Stomach smooth muscle (tissue), 2 donors: ENCODE measurements at regions not wholly inside any gene's neighbourhood (a gene's known extent, or its start where the extent isn't known, plus 50 kb on each side); places are given as distances from the start of the nearest gene placed in this dataset.
"Not testable (repeated sequence)": the region's sequence is repeated elsewhere in the genome, so short reads cannot be mapped to it uniquely, and the experiment has no call there.

Experiments
- H3K27ac ChIP-seq: one replicate; pipeline ENCODE4 v1.7.0; 2013; ENCODE audit warnings: mild to moderate bottlenecking, low read length, inconsistent platforms
- H3K27me3 ChIP-seq, 2 donors: one replicate each; pipeline ENCODE4 v1.7.0; 2013; ENCODE audit warnings: low read length in 2 of 2; ENCODE audit not compliant: insufficient read depth in 2 of 2, control insufficient read depth in 1 of 2
- H3K36me3 ChIP-seq, 2 donors: one replicate each; pipeline ENCODE4 v1.7.0; 2013; ENCODE audit warnings: low read length in 2 of 2; ENCODE audit not compliant: control insufficient read depth in 2 of 2, insufficient read depth in 2 of 2
- H3K4me1 ChIP-seq: one replicate; pipeline ENCODE4 v1.7.0; 2013; ENCODE audit warnings: low read length; ENCODE audit not compliant: control insufficient read depth, insufficient read depth
- H3K4me3 ChIP-seq, 2 donors: one replicate each; pipeline ENCODE4 v1.7.0; 2013; ENCODE audit warnings: low read length in 2 of 2
- H3K9ac ChIP-seq, 2 donors: one replicate each; pipeline ENCODE4 v1.7.0; 2013; ENCODE audit warnings: low read length in 2 of 2, mild to moderate bottlenecking in 1 of 2
- H3K9me3 ChIP-seq, 2 donors: one replicate each; pipeline ENCODE4 v1.7.0; 2013; ENCODE audit warnings: low read length in 2 of 2; ENCODE audit not compliant: control insufficient read depth in 2 of 2
- donor health status: healthy.
- donor health status: Pancreatic carcinoma.

DNA sequence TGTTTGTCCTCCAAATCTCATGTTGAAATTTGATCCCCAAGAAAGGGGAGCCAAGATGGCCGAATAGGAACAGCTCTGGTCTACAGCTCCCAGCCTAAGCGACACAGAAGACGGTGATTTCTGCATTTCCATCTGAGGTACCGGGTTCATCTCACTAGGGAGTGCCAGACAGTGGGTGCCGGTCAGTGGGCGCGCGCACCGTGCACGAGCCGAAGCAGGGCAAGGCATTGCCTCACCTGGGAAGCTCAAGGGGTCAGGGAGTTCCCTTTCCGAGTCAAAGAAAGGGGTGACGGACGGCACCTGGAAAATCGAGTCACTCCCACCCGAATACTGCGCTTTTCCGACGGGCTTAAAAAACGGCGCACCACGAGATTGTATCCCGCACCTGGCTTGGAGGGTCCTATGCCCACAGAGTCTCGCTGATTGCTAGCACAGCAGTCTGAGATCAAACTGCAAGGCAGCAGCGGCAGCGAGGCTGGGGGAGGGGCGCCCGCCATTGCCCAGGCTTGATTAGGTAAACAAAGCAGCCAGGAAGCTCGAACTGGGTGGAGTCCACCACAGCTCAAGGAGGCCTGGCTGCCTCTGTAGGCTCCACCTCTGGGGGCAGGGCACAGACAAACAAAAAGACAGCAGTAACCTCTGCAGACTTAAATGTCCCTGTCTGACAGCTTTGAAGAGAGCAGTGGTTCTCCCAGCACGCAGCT, 493.6 kb downstream of the KLF12 start:
- H3K4me3 ChIP-seq, H3K9ac ChIP-seq, H3K27me3 ChIP-seq, H3K9me3 ChIP-seq, H3K27ac ChIP-seq, H3K36me3 ChIP-seq, H3K4me1 ChIP-seq: not testable (repeated sequence)

GRCh38 chr13:73635166-73635787, 498.9 kb downstream of the KLF12 start:
- Histone ChIP-seq H3K9ac (no peak overlapping the region), H3K4me1 (no peaks in the 10 kb centered on the region), H3K36me3 (no peaks in the 10 kb centered on the region), H3K27ac (no peak overlapping the region), H3K27me3 (peaks cover 0 to 2% of the 10 kb centered on the region in 2 donors), H3K9me3 (peaks cover 0 to 4% of the 10 kb centered on the region in 2 donors), H3K4me3 (no peak overlapping the region)

GRCh38 chr13:73633817-73634460, 500.3 kb downstream of the KLF12 start:
- Histone ChIP-seq H3K9me3 (no peaks in the 10 kb centered on the region), H3K27me3 (peaks cover 0 to 2% of the 10 kb centered on the region in 2 donors), H3K27ac (no peak overlapping the region), H3K36me3 (no peaks in the 10 kb centered on the region), H3K9ac (no peak overlapping the region), H3K4me1 (no peaks in the 10 kb centered on the region), H3K4me3 (no peak overlapping the region)

GRCh38 chr13:73631411-73631810, 502.8 kb downstream of the KLF12 start:
- Histone ChIP-seq H3K27ac (no peak overlapping the region), H3K9ac (no peak overlapping the region), H3K36me3 (no peaks in the 10 kb centered on the region)

DNA sequence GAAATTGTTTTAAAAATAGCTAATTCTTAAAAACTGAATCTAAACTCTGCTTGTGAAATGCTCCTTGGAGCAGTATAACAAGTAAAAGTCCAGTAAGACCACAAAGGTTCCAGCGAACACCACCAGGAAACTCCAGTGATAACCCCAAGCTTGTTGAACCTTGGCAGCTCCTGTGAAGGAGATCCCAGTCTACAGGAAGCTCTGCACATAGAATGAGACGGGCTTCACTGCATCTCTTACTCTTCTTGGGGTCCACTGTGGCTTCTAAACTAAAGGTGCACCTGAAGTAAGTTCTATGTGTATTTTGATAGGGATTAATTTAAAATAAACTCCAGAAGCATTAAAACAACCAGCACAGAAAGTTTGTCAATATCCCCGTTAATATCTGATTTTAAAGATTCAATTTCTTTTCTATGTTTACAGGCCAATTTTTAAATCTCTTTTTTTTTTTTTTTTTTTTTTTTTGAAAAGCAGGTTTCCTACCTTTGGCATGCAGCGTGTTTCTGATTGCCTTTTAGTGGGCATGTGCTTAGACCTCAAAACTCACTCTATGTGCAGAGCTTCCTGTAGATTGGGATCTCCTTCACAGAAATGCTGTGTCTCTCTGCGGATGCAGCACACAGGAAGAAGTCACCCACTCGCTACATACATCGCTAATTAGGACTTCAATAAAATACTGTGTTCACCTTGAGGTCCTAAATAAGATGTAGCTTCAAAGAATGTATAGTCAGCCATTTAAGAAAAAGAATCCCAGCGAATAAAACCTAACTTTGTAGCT, 508.5 kb downstream of the KLF12 start:
- no peaks in the 10 kb centered on the region for H3K4me1 ChIP-seq
- no peaks in the 10 kb centered on the region for H3K27me3 ChIP-seq
- no peaks in the 10 kb centered on the region for H3K9me3 ChIP-seq
- no peak overlapping the region for H3K4me3 ChIP-seq
- no peaks in the 10 kb centered on the region for H3K36me3 ChIP-seq
- H3K27ac ChIP-seq: no peak overlapping the region
- no peak overlapping the region for H3K9ac ChIP-seq

More at GRCh38 chr13:73631411-73631810, 502.8 kb downstream of the KLF12 start:
- H3K9me3 ChIP-seq: no peaks in the 10 kb centered on the region
- H3K4me1 ChIP-seq: no peaks in the 10 kb centered on the region
- no peak overlapping the region for H3K4me3 ChIP-seq
- peaks cover 0 to 2% of the 10 kb centered on the region in 2 donors for H3K27me3 ChIP-seq

DNA sequence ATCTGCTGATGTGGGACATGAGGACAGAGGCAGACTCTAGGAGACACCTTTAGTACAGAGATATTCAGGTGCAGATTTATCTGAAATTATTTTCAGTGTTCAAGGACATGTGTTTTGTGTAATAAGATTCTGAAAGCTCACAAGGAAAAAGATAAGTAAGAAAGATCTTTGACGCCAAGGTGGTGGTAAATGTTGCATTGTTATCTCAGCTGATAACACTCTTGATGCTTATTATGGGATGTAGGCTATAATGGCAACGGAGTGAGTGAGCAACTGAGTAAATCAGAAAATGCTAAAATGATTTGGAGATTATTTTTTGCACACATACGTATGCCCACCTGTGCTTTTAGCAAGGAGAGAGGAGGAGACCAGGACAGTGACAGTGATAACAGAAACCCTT, 510.9 kb downstream of the KLF12 start:
- Histone ChIP-seq H3K9ac (no peak overlapping the region), H3K27me3 (no peaks in the 10 kb centered on the region), H3K27ac (no peak overlapping the region), H3K4me3 (no peak overlapping the region), H3K9me3 (no peaks in the 10 kb centered on the region), H3K36me3 (no peaks in the 10 kb centered on the region), H3K4me1 (no peaks in the 10 kb centered on the region)

DNA sequence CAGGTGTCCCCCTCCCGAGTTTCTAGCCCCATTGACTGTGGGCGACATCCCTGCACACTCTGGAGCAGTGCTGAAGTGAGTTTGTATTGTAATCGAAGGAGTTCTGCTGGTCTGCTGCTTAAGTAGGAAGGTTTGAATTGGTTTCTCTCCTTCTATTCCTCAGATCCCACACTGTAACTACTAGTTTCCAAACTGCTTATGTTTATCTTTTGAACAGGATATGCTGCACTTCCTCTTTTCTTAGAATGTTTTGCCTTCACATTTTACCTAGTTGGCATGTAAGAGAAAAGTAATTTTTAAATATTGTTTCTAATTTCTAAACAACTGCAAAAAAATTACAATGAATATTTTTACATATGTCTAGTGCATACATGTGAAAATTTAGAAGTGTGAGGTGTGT, 511.8 kb downstream of the KLF12 start:
- no peaks in the 10 kb centered on the region for H3K9me3 ChIP-seq
- H3K27me3 ChIP-seq: no peaks in the 10 kb centered on the region
- no peaks in the 10 kb centered on the region for H3K4me1 ChIP-seq
- no peak overlapping the region for H3K4me3 ChIP-seq
- no peak overlapping the region for H3K27ac ChIP-seq
- H3K9ac ChIP-seq: no peak overlapping the region
- no peaks in the 10 kb centered on the region for H3K36me3 ChIP-seq

GRCh38 chr13:73618275-73618865, 515.8 kb downstream of the KLF12 start:
- Histone ChIP-seq H3K4me1 (no peaks in the 10 kb centered on the region), H3K27me3 (no peaks in the 10 kb centered on the region), H3K36me3 (no peaks in the 10 kb centered on the region), H3K27ac (no peak overlapping the region), H3K9ac (no peak overlapping the region), H3K4me3 (no peak overlapping the region), H3K9me3 (no peaks in the 10 kb centered on the region)

DNA sequence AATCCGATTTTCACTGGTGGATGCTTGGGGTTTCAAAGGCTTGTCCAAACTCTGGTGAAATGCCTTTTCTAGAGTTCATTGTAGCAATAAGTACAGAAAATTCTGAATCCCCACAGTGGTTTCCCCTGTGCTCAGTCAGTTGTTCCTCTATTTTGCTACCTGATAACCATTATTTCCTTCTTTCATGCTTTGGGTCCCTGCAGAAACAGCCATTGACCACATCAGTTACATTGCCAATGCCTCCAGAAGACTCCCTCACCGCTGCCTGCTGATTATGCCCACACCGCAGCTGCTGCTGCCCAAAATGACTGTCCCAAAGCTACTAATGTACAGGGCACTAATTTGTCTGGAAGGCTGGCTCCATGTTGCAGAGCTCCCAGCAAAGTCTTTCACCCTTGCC, 517.3 kb downstream of the KLF12 start:
- Histone ChIP-seq H3K36me3 (no peaks in the 10 kb centered on the region), H3K4me3 (no peak overlapping the region), H3K9me3 (no peaks in the 10 kb centered on the region), H3K9ac (no peak overlapping the region), H3K4me1 (no peaks in the 10 kb centered on the region), H3K27ac (no peak overlapping the region), H3K27me3 (no peaks in the 10 kb centered on the region)

DNA sequence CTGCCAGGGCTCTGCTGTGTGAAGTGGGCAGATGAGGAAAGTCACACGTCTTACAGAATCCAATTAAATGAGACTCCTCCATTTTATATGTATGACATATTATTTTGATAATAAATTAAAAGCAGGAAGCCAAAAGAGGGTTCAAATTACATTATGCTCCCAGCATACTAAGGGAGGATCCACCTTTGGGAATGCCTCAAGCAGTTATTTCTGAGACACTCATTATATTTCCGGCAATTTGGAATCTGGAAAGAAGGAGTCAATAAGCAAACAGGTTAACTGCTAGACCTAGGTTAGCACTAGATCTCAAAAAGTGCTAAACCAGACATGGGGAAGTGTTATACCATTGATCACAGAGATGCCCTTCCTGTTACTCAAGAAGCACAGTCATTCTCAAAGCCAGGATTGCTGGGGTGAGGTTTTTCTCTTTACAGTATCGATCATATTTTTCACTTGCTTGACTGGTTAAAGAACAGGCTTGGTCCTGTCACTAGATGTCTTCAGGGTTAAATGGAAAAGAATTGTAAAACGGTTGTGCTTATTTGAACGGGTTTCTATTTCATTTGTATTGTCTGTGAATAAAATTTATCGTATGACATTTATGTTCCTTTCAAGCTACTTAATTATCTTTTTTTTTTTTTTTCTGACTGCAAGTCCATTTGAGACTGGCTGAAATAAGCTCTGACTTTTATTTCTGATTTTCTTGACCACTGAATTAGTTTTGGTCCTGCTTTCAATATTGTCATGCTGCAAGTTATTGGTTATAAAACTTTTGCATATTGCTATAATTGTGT, 523.2 kb downstream of the KLF12 start:
- H3K27ac ChIP-seq: no peak overlapping the region
- no peaks in the 10 kb centered on the region for H3K36me3 ChIP-seq
- no peak overlapping the region for H3K4me3 ChIP-seq
- no peaks in the 10 kb centered on the region for H3K9me3 ChIP-seq
- H3K27me3 ChIP-seq: no peaks in the 10 kb centered on the region
- H3K4me1 ChIP-seq: no peaks in the 10 kb centered on the region
- H3K9ac ChIP-seq: no peak overlapping the region
